Stimulated activated memory B cell treated with anti-CD40 and anti-IgM and Interleukin-4, amounts not matched to agents 10 μg/mL and 1 μg/mL and 100 μg/mL, for 72 hours (primary cell): ENCODE measurements at regions not wholly inside any gene's neighbourhood (a gene's known extent, or its start where the extent isn't known, plus 50 kb on each side); places are given as distances from the start of the nearest gene placed in this dataset.

ENCODE experiments used
- ATAC-seq: fragments of 150-1000 bp; cut with Tn5 transposase; 2 replicates; pipeline ENCODE4 v1.10.0; 2021
- H3K27ac Mint-ChIP-seq: one replicate; pipeline ENCODE4 v1.8.0; 2022; ENCODE audit warnings: mild to moderate bottlenecking, mixed read lengths
- H3K27me3 Mint-ChIP-seq: one replicate; pipeline ENCODE4 v1.8.0; 2022; ENCODE audit warnings: mixed read lengths
- H3K36me3 Mint-ChIP-seq: one replicate; pipeline ENCODE4 v1.8.0; 2022; ENCODE audit warnings: mixed read lengths
- H3K4me1 Mint-ChIP-seq: one replicate; pipeline ENCODE4 v1.8.0; 2022; ENCODE audit warnings: mixed read lengths
- H3K4me3 Mint-ChIP-seq: one replicate; pipeline ENCODE4 v1.8.0; 2022; ENCODE audit warnings: mild to moderate bottlenecking, moderate library complexity, mixed read lengths
- H3K9me3 Mint-ChIP-seq: one replicate; pipeline ENCODE4 v1.8.0; 2022; ENCODE audit warnings: mixed read lengths

- Mint-ChIP-seq H3K4me1 (no peaks in the 10 kb centered on the region), H3K4me3 (no peak overlapping the region), H3K36me3 (no peaks in the 10 kb centered on the region), H3K27ac (no peak overlapping the region), H3K27me3 (no peaks in the 10 kb centered on the region), H3K9me3 (peaks cover 7% of the 10 kb centered on the region)
- no peak for ATAC-seq
Observed at GRCh38 chr2:82690757-82691411, 1768.2 kb downstream of the SUCLG1 start.

GRCh38 chr2:82675186-82675585 is 1783.9 kb downstream of the SUCLG1 start:
- H3K27ac Mint-ChIP-seq = no peak overlapping the region
- peaks cover 3% of the 10 kb centered on the region for H3K9me3 Mint-ChIP-seq
- no peaks in the 10 kb centered on the region for H3K36me3 Mint-ChIP-seq
- no peak overlapping the region for H3K4me3 Mint-ChIP-seq
- no peak for ATAC-seq
- no peaks in the 10 kb centered on the region for H3K4me1 Mint-ChIP-seq
- H3K27me3 Mint-ChIP-seq = no peaks in the 10 kb centered on the region

- Mint-ChIP-seq H3K36me3 (no peaks in the 10 kb centered on the region), H3K9me3 (peaks cover 3% of the 10 kb centered on the region), H3K4me3 (no peak overlapping the region), H3K4me1 (no peaks in the 10 kb centered on the region), H3K27ac (no peak overlapping the region), H3K27me3 (no peaks in the 10 kb centered on the region)
- ATAC-seq = no peak
Observed at GRCh38 chr2:82674652-82675051, 1784.4 kb downstream of the SUCLG1 start.

GRCh38 chr2:82667491-82667890 is 1791.6 kb downstream of the SUCLG1 start:
- no peaks in the 10 kb centered on the region for H3K27me3 Mint-ChIP-seq
- H3K36me3 Mint-ChIP-seq = no peaks in the 10 kb centered on the region
- ATAC-seq = no peak
- no peaks in the 10 kb centered on the region for H3K4me1 Mint-ChIP-seq
- no peak overlapping the region for H3K4me3 Mint-ChIP-seq
- no peaks in the 10 kb centered on the region for H3K9me3 Mint-ChIP-seq
- no peak overlapping the region for H3K27ac Mint-ChIP-seq

GRCh38 chr2:82665691-82666090 is 1793.4 kb downstream of the SUCLG1 start:
- no peak overlapping the region for H3K4me3 Mint-ChIP-seq
- H3K4me1 Mint-ChIP-seq = no peaks in the 10 kb centered on the region
- H3K27me3 Mint-ChIP-seq = no peaks in the 10 kb centered on the region
- no peak overlapping the region for H3K27ac Mint-ChIP-seq
- no peaks in the 10 kb centered on the region for H3K9me3 Mint-ChIP-seq
- no peak for ATAC-seq
- H3K36me3 Mint-ChIP-seq = no peaks in the 10 kb centered on the region

GRCh38 chr2:82657106-82657505 is 1802.0 kb downstream of the SUCLG1 start:
- Mint-ChIP-seq H3K27ac (no peak overlapping the region), H3K27me3 (no peaks in the 10 kb centered on the region)

GRCh38 chr2:82656420-82656819 is 1802.7 kb downstream of the SUCLG1 start:
- ATAC-seq = no peak
- no peak overlapping the region for H3K27ac Mint-ChIP-seq
- peaks cover 3% of the 10 kb centered on the region for H3K9me3 Mint-ChIP-seq
- H3K4me3 Mint-ChIP-seq = no peak overlapping the region
- no peaks in the 10 kb centered on the region for H3K27me3 Mint-ChIP-seq
- H3K4me1 Mint-ChIP-seq = no peaks in the 10 kb centered on the region
- H3K36me3 Mint-ChIP-seq = no peaks in the 10 kb centered on the region

More at GRCh38 chr2:82657106-82657505, 1802.0 kb downstream of the SUCLG1 start:
- no peak for ATAC-seq
- Mint-ChIP-seq H3K4me1 (no peaks in the 10 kb centered on the region), H3K4me3 (no peak overlapping the region), H3K36me3 (no peaks in the 10 kb centered on the region), H3K9me3 (peaks cover 3% of the 10 kb centered on the region)

- Mint-ChIP-seq H3K4me1 (no peaks in the 10 kb centered on the region), H3K9me3 (peaks cover 10% of the 10 kb centered on the region), H3K27me3 (no peaks in the 10 kb centered on the region), H3K36me3 (no peaks in the 10 kb centered on the region), H3K4me3 (no peak overlapping the region), H3K27ac (no peak overlapping the region)
- ATAC-seq = no peak
Observed at GRCh38 chr2:82652117-82652516, 1807.0 kb downstream of the SUCLG1 start.

- Mint-ChIP-seq H3K9me3 (peaks cover 14% of the 10 kb centered on the region), H3K36me3 (no peaks in the 10 kb centered on the region), H3K27ac (no peak overlapping the region), H3K4me3 (no peak overlapping the region), H3K4me1 (no peaks in the 10 kb centered on the region), H3K27me3 (no peaks in the 10 kb centered on the region)
- ATAC-seq = no peak
Observed at GRCh38 chr2:82650038-82650437, 1809.0 kb downstream of the SUCLG1 start.

GRCh38 chr2:82641598-82642180 is 1817.4 kb downstream of the SUCLG1 start:
- ATAC-seq = no peak
- Mint-ChIP-seq H3K4me3 (no peak overlapping the region), H3K36me3 (no peaks in the 10 kb centered on the region), H3K9me3 (peaks cover 10% of the 10 kb centered on the region), H3K27me3 (no peaks in the 10 kb centered on the region), H3K4me1 (no peaks in the 10 kb centered on the region), H3K27ac (no peak overlapping the region)

GRCh38 chr2:82636402-82637020 is 1822.6 kb downstream of the SUCLG1 start:
- Mint-ChIP-seq H3K27ac (no peak overlapping the region), H3K4me3 (no peak overlapping the region), H3K9me3 (peaks cover 23% of the 10 kb centered on the region), H3K4me1 (no peaks in the 10 kb centered on the region), H3K27me3 (no peaks in the 10 kb centered on the region), H3K36me3 (no peaks in the 10 kb centered on the region)
- ATAC-seq = no peak

- no peak for ATAC-seq
- Mint-ChIP-seq H3K27ac (no peak overlapping the region), H3K4me1 (no peaks in the 10 kb centered on the region), H3K4me3 (no peak overlapping the region), H3K27me3 (no peaks in the 10 kb centered on the region), H3K9me3 (peaks cover 14% of the 10 kb centered on the region), H3K36me3 (no peaks in the 10 kb centered on the region)
Observed at GRCh38 chr2:82599021-82599420, 1860.1 kb downstream of the SUCLG1 start.

- Mint-ChIP-seq H3K27me3 (no peaks in the 10 kb centered on the region), H3K27ac (no peak overlapping the region), H3K9me3 (peaks cover 14% of the 10 kb centered on the region), H3K4me1 (no peaks in the 10 kb centered on the region), H3K36me3 (no peaks in the 10 kb centered on the region), H3K4me3 (no peak overlapping the region)
- no peak for ATAC-seq
Observed at GRCh38 chr2:82596581-82596980, 1862.5 kb downstream of the SUCLG1 start.

- no peak for ATAC-seq
Observed at GRCh38 chr2:82591718-82592117, 1867.4 kb downstream of the SUCLG1 start.

GRCh38 chr2:82576656-82577055 is 1882.4 kb downstream of the SUCLG1 start:
- H3K4me3 Mint-ChIP-seq = no peak overlapping the region
- no peaks in the 10 kb centered on the region for H3K36me3 Mint-ChIP-seq
- no peaks in the 10 kb centered on the region for H3K4me1 Mint-ChIP-seq
- H3K27me3 Mint-ChIP-seq = no peaks in the 10 kb centered on the region
- no peak for ATAC-seq
- H3K9me3 Mint-ChIP-seq = peaks cover 12% of the 10 kb centered on the region
- no peak overlapping the region for H3K27ac Mint-ChIP-seq

More at GRCh38 chr2:82591718-82592117, 1867.4 kb downstream of the SUCLG1 start:
- Mint-ChIP-seq H3K4me1 (no peaks in the 10 kb centered on the region), H3K27me3 (no peaks in the 10 kb centered on the region), H3K4me3 (no peak overlapping the region), H3K27ac (no peak overlapping the region), H3K9me3 (peaks cover 13% of the 10 kb centered on the region), H3K36me3 (no peaks in the 10 kb centered on the region)

- H3K27me3 Mint-ChIP-seq = no peaks in the 10 kb centered on the region
- no peak for ATAC-seq
- H3K9me3 Mint-ChIP-seq = peaks cover 11% of the 10 kb centered on the region
- no peaks in the 10 kb centered on the region for H3K4me1 Mint-ChIP-seq
- no peak overlapping the region for H3K27ac Mint-ChIP-seq
- H3K4me3 Mint-ChIP-seq = no peak overlapping the region
- H3K36me3 Mint-ChIP-seq = no peaks in the 10 kb centered on the region
Observed at GRCh38 chr2:82539280-82539621, 1919.8 kb downstream of the SUCLG1 start.
